ENCODE measurements at regions not wholly inside any gene's neighbourhood (a gene's known extent, or its start where the extent isn't known, plus 50 kb on each side); places are given as distances from the start of the nearest gene placed in this dataset.

DNA sequence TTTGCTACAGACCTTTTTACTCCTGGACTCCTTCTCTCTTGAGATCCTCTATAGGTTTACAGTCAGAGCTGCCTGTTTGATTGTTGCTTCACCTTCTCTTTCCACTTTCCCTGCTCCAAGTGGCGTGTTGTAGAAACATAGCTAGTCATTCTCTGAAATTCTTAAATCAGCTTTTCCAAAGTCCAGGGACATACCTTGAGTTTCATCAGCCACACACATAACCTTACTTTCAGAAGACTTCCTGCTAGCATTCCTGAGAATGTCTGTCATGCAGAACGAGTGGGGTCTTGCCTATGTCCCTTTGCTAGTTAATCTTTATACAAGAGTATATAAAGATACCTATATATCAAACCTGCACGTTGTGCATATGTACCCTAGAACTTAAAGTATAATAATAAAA is 230.3 kb upstream of the ZNF462 start:
- TF ChIP-seq, protein P1, sequence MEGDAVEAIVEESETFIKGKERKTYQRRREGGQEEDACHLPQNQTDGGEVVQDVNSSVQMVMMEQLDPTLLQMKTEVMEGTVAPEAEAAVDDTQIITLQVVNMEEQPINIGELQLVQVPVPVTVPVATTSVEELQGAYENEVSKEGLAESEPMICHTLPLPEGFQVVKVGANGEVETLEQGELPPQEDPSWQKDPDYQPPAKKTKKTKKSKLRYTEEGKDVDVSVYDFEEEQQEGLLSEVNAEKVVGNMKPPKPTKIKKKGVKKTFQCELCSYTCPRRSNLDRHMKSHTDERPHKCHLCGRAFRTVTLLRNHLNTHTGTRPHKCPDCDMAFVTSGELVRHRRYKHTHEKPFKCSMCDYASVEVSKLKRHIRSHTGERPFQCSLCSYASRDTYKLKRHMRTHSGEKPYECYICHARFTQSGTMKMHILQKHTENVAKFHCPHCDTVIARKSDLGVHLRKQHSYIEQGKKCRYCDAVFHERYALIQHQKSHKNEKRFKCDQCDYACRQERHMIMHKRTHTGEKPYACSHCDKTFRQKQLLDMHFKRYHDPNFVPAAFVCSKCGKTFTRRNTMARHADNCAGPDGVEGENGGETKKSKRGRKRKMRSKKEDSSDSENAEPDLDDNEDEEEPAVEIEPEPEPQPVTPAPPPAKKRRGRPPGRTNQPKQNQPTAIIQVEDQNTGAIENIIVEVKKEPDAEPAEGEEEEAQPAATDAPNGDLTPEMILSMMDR (IDR thresholded peaks at IDR 0.05): no peak
- TF ChIP-seq POLR2AphosphoS5 (IDR thresholded peaks at IDR 0.05) (no peak), EP300 (IDR thresholded peaks at IDR 0.05) (no peak)
